ENCODE measurements at regions not wholly inside any gene's neighbourhood (a gene's known extent, or its start where the extent isn't known, plus 50 kb on each side); places are given as distances from the start of the nearest gene placed in this dataset.

DNA sequence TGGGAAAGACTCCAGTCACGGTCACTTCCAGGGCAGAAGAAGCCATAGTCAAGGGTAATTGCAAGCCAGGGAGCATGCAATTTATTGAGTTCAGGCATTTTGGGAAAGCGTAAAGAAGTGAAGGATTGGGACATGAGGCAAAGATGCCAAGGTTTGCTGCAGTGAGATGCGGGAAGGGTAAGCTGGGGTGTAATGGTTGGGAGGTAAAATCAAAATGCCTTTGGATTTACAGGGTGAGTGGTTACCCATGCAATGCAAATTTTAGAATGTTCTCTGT is 167.5 kb downstream of the BRMS1L start:
- Histone ChIP-seq H3K36me3 (no peaks in the 10 kb centered on the region), H3K27me3 (no peaks in the 10 kb centered on the region), H3K9me3 (no peaks in the 10 kb centered on the region), H3K4me3 (no peak overlapping the region), H3K27ac (no peak overlapping the region), H3K4me1 (no peaks in the 10 kb centered on the region)
- WGBS, 2 donors, result 87 to 92% methylated on average over 3 of the region's 3 CpGs
- TF ChIP-seq, protein P1, sequence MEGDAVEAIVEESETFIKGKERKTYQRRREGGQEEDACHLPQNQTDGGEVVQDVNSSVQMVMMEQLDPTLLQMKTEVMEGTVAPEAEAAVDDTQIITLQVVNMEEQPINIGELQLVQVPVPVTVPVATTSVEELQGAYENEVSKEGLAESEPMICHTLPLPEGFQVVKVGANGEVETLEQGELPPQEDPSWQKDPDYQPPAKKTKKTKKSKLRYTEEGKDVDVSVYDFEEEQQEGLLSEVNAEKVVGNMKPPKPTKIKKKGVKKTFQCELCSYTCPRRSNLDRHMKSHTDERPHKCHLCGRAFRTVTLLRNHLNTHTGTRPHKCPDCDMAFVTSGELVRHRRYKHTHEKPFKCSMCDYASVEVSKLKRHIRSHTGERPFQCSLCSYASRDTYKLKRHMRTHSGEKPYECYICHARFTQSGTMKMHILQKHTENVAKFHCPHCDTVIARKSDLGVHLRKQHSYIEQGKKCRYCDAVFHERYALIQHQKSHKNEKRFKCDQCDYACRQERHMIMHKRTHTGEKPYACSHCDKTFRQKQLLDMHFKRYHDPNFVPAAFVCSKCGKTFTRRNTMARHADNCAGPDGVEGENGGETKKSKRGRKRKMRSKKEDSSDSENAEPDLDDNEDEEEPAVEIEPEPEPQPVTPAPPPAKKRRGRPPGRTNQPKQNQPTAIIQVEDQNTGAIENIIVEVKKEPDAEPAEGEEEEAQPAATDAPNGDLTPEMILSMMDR (IDR thresholded peaks at IDR 0.05), result no peak
- no peak for TF ChIP-seq EP300 (IDR thresholded peaks at IDR 0.05)
- no peak for TF ChIP-seq POLR2A (IDR thresholded peaks at IDR 0.05)
- no peak for DNase-seq (ENCODE audit: low spot score in 2 of 2)

DNA sequence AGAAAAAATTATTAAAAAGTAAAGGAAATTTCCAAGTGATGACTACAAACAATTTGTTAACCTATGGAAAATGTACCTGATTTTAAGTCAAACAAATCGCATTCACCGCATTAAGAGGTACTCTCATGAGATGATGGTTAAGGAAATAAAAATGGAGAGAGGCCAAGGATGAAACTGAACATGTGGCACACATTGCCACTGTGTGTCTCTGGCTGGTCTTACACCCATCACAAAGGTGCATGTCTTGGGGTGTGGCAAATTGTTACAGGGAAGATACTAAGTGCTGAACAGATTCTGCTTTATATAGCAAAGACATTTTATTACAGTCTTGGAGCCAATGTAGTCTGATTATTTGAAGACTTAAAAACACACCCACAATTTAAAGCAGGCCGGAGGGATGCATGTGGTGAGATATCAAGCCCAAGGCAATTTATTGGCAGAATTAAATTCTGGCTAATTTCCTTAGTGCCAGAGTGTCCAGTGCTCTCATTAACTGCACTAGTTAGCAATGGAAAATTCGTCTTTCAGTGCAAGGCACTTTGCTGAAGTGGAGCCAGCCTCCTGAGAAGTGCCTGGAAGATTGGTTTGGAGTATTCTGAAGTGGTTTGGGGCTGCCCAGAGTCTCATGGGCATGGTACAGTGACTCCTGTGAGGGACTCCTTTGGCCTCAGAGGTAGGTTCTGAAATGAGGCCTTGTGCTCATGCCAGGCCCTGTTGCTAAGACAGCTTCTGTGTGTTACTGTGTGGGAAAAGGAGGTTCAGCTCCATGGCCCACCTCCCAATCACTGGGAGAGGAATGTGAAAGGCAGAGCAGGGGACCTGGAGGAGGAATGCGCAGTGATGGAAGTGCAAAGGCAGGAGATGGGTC is 166.9 kb downstream of the BRMS1L start:
- no peaks in the 10 kb centered on the region for H3K9me3 ChIP-seq
- H3K4me3 ChIP-seq, result no peak overlapping the region
- no peaks in the 10 kb centered on the region for H3K4me1 ChIP-seq
- no peaks in the 10 kb centered on the region for H3K27me3 ChIP-seq
- no peaks in the 10 kb centered on the region for H3K36me3 ChIP-seq
- TF ChIP-seq POLR2A (IDR thresholded peaks at IDR 0.05), result no peak
- TF ChIP-seq, protein P1 (IDR thresholded peaks at IDR 0.05), result no peak
- no peak for TF ChIP-seq EP300 (IDR thresholded peaks at IDR 0.05)
- 85% methylated on average over 5 of the region's 5 CpGs for WGBS, 2 donors
- DNase-seq (ENCODE audit: low spot score in 2 of 2), result no peak
- no peak overlapping the region for H3K27ac ChIP-seq

DNA sequence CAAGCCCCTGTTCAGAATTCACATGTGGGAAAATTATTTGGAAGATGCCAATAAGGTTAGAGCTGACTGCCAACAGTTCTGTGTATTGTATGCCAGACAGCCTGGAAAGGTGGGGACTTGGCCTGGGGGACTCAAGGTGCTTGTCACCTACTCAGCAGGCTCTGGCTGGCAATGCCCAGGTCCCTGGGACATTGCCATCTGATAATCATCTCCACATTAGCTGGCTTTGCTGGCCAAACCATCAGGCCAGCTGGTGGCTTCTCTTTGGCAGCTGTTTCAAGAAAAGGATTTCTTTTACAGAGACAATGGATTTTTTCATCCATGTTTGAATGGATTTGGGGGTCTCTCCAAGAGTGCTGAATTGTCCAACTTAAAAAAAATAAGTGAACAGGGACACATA is 165.2 kb downstream of the BRMS1L start:
- no peak for TF ChIP-seq EP300 (IDR thresholded peaks at IDR 0.05)
- TF ChIP-seq POLR2A (IDR thresholded peaks at IDR 0.05), result no peak
- TF ChIP-seq, protein P1 (IDR thresholded peaks at IDR 0.05), result no peak
- no peak for DNase-seq (ENCODE audit: low spot score in 2 of 2)
- Histone ChIP-seq H3K4me1 (peaks cover 0 to 4% (median 2%) of the 10 kb centered on the region in 4 donors), H3K9me3 (no peaks in the 10 kb centered on the region), H3K27me3 (no peaks in the 10 kb centered on the region), H3K36me3 (no peaks in the 10 kb centered on the region), H3K27ac (no peak overlapping the region), H3K4me3 (no peak overlapping the region)

DNA sequence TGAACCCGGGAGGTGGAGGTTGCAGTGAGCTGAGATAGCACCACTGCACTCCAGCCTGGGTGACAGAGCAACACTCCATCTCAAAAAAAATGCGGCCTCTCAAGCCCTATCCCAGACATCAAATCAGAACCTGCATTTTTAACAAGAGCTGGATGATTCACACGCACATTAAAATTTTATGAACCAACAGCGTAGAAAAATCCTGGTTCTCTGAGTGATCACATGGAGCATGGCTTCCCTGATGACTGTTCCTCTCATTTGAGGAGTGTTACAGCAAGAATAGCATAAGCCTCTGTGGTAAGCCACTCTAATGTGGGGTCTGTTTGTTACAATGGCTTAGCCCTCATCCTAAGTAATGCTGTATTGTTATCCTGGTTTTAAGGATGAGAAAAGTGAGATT is 163.6 kb downstream of the BRMS1L start:
- DNase-seq (ENCODE audit: low spot score in 2 of 2), result no peak

More for the DNA sequence above, 163.6 kb downstream of the BRMS1L start:
- Histone ChIP-seq H3K36me3 (no peaks in the 10 kb centered on the region), H3K4me3 (no peak overlapping the region), H3K27me3 (no peaks in the 10 kb centered on the region), H3K27ac (no peak overlapping the region), H3K9me3 (no peaks in the 10 kb centered on the region), H3K4me1 (peaks cover 0 to 8% (median 2%) of the 10 kb centered on the region in 4 donors)
- TF ChIP-seq EP300 (IDR thresholded peaks at IDR 0.05) (no peak), POLR2A (IDR thresholded peaks at IDR 0.05) (no peak)
- TF ChIP-seq, protein P1 (IDR thresholded peaks at IDR 0.05), result no peak
- WGBS, 2 donors, result 89 to 94% methylated on average over 4 of the region's 4 CpGs

Measured in tibial nerve (tissue), 4 donors.